ENCODE measurements at regions not wholly inside any gene's neighbourhood (a gene's known extent, or its start where the extent isn't known, plus 50 kb on each side); places are given as distances from the start of the nearest gene placed in this dataset.

DNA sequence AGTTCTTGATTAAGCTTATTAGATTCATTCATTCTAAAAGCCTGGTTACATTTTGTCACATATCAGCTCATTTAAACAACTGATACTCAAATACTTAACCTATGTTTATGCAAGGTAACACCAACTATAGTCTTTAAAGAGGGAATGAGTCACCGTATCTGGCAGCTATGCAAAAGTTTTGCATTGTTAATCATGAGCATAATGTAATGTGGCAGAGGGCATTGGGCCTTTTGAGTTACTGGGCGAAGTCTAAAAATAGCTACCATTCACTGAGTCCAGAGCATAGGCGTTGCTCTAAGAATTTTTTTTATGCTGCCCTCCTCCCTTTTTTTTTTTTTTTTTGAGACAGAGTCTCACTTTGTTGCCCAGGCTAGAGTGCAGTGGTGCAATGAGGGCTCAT lies 277.7 kb upstream of the ZNF717 start:
- TF ChIP-seq, protein P1, sequence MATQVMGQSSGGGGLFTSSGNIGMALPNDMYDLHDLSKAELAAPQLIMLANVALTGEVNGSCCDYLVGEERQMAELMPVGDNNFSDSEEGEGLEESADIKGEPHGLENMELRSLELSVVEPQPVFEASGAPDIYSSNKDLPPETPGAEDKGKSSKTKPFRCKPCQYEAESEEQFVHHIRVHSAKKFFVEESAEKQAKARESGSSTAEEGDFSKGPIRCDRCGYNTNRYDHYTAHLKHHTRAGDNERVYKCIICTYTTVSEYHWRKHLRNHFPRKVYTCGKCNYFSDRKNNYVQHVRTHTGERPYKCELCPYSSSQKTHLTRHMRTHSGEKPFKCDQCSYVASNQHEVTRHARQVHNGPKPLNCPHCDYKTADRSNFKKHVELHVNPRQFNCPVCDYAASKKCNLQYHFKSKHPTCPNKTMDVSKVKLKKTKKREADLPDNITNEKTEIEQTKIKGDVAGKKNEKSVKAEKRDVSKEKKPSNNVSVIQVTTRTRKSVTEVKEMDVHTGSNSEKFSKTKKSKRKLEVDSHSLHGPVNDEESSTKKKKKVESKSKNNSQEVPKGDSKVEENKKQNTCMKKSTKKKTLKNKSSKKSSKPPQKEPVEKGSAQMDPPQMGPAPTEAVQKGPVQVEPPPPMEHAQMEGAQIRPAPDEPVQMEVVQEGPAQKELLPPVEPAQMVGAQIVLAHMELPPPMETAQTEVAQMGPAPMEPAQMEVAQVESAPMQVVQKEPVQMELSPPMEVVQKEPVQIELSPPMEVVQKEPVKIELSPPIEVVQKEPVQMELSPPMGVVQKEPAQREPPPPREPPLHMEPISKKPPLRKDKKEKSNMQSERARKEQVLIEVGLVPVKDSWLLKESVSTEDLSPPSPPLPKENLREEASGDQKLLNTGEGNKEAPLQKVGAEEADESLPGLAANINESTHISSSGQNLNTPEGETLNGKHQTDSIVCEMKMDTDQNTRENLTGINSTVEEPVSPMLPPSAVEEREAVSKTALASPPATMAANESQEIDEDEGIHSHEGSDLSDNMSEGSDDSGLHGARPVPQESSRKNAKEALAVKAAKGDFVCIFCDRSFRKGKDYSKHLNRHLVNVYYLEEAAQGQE (IDR thresholded peaks at IDR 0.05; ENCODE audit: insufficient read depth in 1 of 2, low read depth in 2 of 2, low read length in 2 of 2): no peak
- TF ChIP-seq POLR2AphosphoS5 (IDR thresholded peaks at IDR 0.05; ENCODE audit: low read depth, low read length): no peak
